DMS114 treated with DMSO at 0.1 percent for 48 hours (cell line): ENCODE measurements at regions not wholly inside any gene's neighbourhood (a gene's known extent, or its start where the extent isn't known, plus 50 kb on each side); places are given as distances from the start of the nearest gene placed in this dataset.

Experiments
- DNase-seq: peaks from one replicate; lab custom pipeline; 2025; ENCODE audit not compliant: unreplicated experiment; lab: John Stamatoyannopoulos, UW

- no peak for DNase-seq
Measured at GRCh38 chr7:26598867-26599266, 265.5 kb downstream of the SKAP2 start.

- no peak for DNase-seq
Measured at GRCh38 chr7:26599982-26600381, 264.4 kb downstream of the SKAP2 start.

GRCh38 chr7:26600411-26600810, 264.0 kb downstream of the SKAP2 start:
- DNase-seq, result no peak

- DNase-seq, result no peak
Measured at GRCh38 chr7:26603631-26604030, 260.8 kb downstream of the SKAP2 start.

GRCh38 chr7:26608402-26608801, 256.0 kb downstream of the SKAP2 start:
- DNase-seq, result no peak

- DNase-seq, result no peak
Measured at GRCh38 chr7:26609082-26609481, 255.3 kb downstream of the SKAP2 start.

GRCh38 chr7:26609532-26609931, 254.9 kb downstream of the SKAP2 start:
- no peak for DNase-seq

- no peak for DNase-seq
Measured at GRCh38 chr7:26612742-26613141, 251.6 kb downstream of the SKAP2 start.

GRCh38 chr7:26614503-26614902, 249.9 kb downstream of the SKAP2 start:
- no peak for DNase-seq

GRCh38 chr7:26616235-26616634, 248.2 kb downstream of the SKAP2 start:
- no peak for DNase-seq

GRCh38 chr7:26617066-26617465, 247.3 kb downstream of the SKAP2 start:
- no peak for DNase-seq
